Neural cell (in vitro differentiated cells): ENCODE measurements at regions not wholly inside any gene's neighbourhood (a gene's known extent, or its start where the extent isn't known, plus 50 kb on each side); places are given as distances from the start of the nearest gene placed in this dataset.

Experiments
- H2AFZ ChIP-seq: fragments of 200-600, 300-800 bp; sonication (generic), shearing (Covaris generic); 2 replicates; pipeline ENCODE4 v1.6.0; 2014; ENCODE audit warnings: low read depth, mild to moderate bottlenecking, antibody characterized with exemption, low read length, moderate library complexity
- H3F3A ChIP-seq: fragments of 200-600 bp; shearing (Covaris generic); 2 replicates; pipeline ENCODE4 v1.6.1; 2016; ENCODE audit warnings: mild to moderate bottlenecking, moderate library complexity, mixed read lengths, antibody characterized with exemption, low read length; ENCODE audit not compliant: insufficient read depth, poor library complexity, severe bottlenecking
- H3K27ac ChIP-seq: fragments of 200-600, 300-800 bp; sonication (generic), shearing (Covaris generic); 2 replicates; pipeline ENCODE4 v1.5.1; 2014; ENCODE audit warnings: mild to moderate bottlenecking, low read length, moderate library complexity
- H3K27me3 ChIP-seq: fragments of 300-800, 200-600 bp; sonication (generic), shearing (Covaris generic); 2 replicates; pipeline ENCODE4 v1.6.0; 2014; ENCODE audit warnings: mild to moderate bottlenecking, low read depth, low read length, moderate library complexity; ENCODE audit not compliant: insufficient read depth
- H3K36me3 ChIP-seq: fragments of 300-800, 200-600 bp; sonication (generic), shearing (Covaris generic); 2 replicates; pipeline ENCODE4 v1.5.1; 2014; ENCODE audit warnings: mild to moderate bottlenecking, antibody characterized with exemption, low read length, moderate library complexity; ENCODE audit not compliant: insufficient read depth
- H3K4me2 ChIP-seq: fragments of 300-800, 200-600 bp; sonication (generic), shearing (Covaris generic); 2 replicates; pipeline ENCODE4 v1.6.0; 2014; ENCODE audit warnings: mild to moderate bottlenecking, low read length
- H3K4me3 ChIP-seq: fragments of 300-800, 200-600 bp; sonication (generic), shearing (Covaris generic); 2 replicates; pipeline ENCODE4 v1.5.1; 2014; ENCODE audit warnings: mild to moderate bottlenecking, low read length, moderate library complexity
- H3K79me2 ChIP-seq: fragments of 200-600 bp; shearing (Covaris generic); replicated peaks from 2 replicates; pipeline ENCODE4 v1.6.0; 2014; ENCODE audit warnings: mild to moderate bottlenecking, low read length, moderate library complexity; ENCODE audit not compliant: insufficient read depth
- H3K9ac ChIP-seq: fragments of 300-800, 200-600 bp; sonication (generic), shearing (Covaris generic); 2 replicates; pipeline ENCODE4 v1.6.1; 2016; ENCODE audit warnings: mild to moderate bottlenecking, low read length, mixed read lengths
- H3K9me2 ChIP-seq: fragments of 200-600 bp; shearing (Covaris generic); 2 replicates; pipeline ENCODE4 v1.6.1; 2016; ENCODE audit warnings: mild to moderate bottlenecking, low read length, mixed read lengths; ENCODE audit not compliant: insufficient read depth
- H3K9me3 ChIP-seq: fragments of 200-600, 300-800 bp; sonication (generic), shearing (Covaris generic); 2 replicates; pipeline ENCODE4 v1.6.1; 2016; ENCODE audit warnings: mild to moderate bottlenecking, mixed run types, low read length, moderate library complexity, mixed read lengths
- H4K20me1 ChIP-seq: fragments of 200-600 bp; shearing (Covaris generic); 2 replicates; pipeline ENCODE4 v1.6.1; 2016; ENCODE audit warnings: mild to moderate bottlenecking, mixed run types; ENCODE audit not compliant: insufficient read depth
- CTCF ChIP-seq: fragments of 450-650 bp; IDR thresholded peaks from 2 replicates; pipeline ENCODE4 v1.5.1; 2014; ENCODE audit warnings: antibody characterized with exemption, mild to moderate bottlenecking, moderate library complexity; ENCODE audit not compliant: poor library complexity, severe bottlenecking
- EP300 ChIP-seq: fragments of 450-650 bp; conservative IDR thresholded peaks from 2 replicates; pipeline ENCODE4 v1.6.1; 2014; ENCODE audit warnings: antibody characterized with exemption, mild to moderate bottlenecking, moderate library complexity; ENCODE audit not compliant: poor library complexity, severe bottlenecking
- EZH2 ChIP-seq: fragments of 200-600, 300-800 bp; shearing (Covaris generic), sonication (generic); IDR thresholded peaks from 2 replicates; pipeline ENCODE4 v1.6.1; 2014; ENCODE audit warnings: antibody characterized with exemption, low read length, borderline replicate concordance, mild to moderate bottlenecking; ENCODE audit not compliant: insufficient read depth, poor library complexity, severe bottlenecking
- MXI1 ChIP-seq: fragments of 450-650 bp; conservative IDR thresholded peaks from 2 replicates; pipeline ENCODE4 v1.6.1; 2014; ENCODE audit warnings: antibody characterized with exemption, mild to moderate bottlenecking; ENCODE audit not compliant: poor library complexity, severe bottlenecking
- POLR2AphosphoS5 ChIP-seq: IDR thresholded peaks from 2 replicates; pipeline ENCODE4 v1.6.1; 2012
- RAD21 ChIP-seq: fragments of 450-650 bp; conservative IDR thresholded peaks from 2 replicates; pipeline ENCODE4 v1.6.1; 2014; ENCODE audit warnings: antibody characterized with exemption, mild to moderate bottlenecking, moderate library complexity
- SMC3 ChIP-seq: fragments of 450-650 bp; conservative IDR thresholded peaks from 2 replicates; pipeline ENCODE4 v1.6.1; 2014; ENCODE audit warnings: antibody characterized with exemption, mild to moderate bottlenecking, moderate library complexity; ENCODE audit not compliant: poor library complexity
- TAF1 ChIP-seq: IDR thresholded peaks from 2 replicates; pipeline ENCODE4 v1.6.1; 2012; ENCODE audit warnings: low read depth
- TF ChIP-seq, protein P1 (sequence below): IDR thresholded peaks from 2 replicates; pipeline ENCODE4 v1.6.1; 2012; ENCODE audit warnings: borderline replicate concordance

- H4K20me1 ChIP-seq = no peaks in the 10 kb centered on the region
- H3K27ac ChIP-seq = no peak overlapping the region
- no peaks in the 10 kb centered on the region for H3K9me3 ChIP-seq
- no peak overlapping the region for H2AFZ ChIP-seq
- no peaks in the 10 kb centered on the region for H3K36me3 ChIP-seq
- H3K4me3 ChIP-seq = no peak overlapping the region
- no peak overlapping the region for H3K9ac ChIP-seq
- no peaks in the 10 kb centered on the region for H3K9me2 ChIP-seq
- no peaks in the 10 kb centered on the region for H3K27me3 ChIP-seq
- H3K79me2 ChIP-seq = no peaks in the 10 kb centered on the region
- TF ChIP-seq CTCF (no peak), EP300 (no peak), TAF1 (no peak), SMC3 (no peak), RAD21 (no peak), MXI1 (no peak), POLR2AphosphoS5 (no peak), EZH2 (no peak)
- TF ChIP-seq, protein P1, sequence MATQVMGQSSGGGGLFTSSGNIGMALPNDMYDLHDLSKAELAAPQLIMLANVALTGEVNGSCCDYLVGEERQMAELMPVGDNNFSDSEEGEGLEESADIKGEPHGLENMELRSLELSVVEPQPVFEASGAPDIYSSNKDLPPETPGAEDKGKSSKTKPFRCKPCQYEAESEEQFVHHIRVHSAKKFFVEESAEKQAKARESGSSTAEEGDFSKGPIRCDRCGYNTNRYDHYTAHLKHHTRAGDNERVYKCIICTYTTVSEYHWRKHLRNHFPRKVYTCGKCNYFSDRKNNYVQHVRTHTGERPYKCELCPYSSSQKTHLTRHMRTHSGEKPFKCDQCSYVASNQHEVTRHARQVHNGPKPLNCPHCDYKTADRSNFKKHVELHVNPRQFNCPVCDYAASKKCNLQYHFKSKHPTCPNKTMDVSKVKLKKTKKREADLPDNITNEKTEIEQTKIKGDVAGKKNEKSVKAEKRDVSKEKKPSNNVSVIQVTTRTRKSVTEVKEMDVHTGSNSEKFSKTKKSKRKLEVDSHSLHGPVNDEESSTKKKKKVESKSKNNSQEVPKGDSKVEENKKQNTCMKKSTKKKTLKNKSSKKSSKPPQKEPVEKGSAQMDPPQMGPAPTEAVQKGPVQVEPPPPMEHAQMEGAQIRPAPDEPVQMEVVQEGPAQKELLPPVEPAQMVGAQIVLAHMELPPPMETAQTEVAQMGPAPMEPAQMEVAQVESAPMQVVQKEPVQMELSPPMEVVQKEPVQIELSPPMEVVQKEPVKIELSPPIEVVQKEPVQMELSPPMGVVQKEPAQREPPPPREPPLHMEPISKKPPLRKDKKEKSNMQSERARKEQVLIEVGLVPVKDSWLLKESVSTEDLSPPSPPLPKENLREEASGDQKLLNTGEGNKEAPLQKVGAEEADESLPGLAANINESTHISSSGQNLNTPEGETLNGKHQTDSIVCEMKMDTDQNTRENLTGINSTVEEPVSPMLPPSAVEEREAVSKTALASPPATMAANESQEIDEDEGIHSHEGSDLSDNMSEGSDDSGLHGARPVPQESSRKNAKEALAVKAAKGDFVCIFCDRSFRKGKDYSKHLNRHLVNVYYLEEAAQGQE = no peak
- no peak overlapping the region for H3K4me2 ChIP-seq
- no peaks in the 10 kb centered on the region for H3F3A ChIP-seq
Measured at GRCh38 chr5:12557012-12557411, 652.8 kb upstream of the CTNND2 start.

DNA sequence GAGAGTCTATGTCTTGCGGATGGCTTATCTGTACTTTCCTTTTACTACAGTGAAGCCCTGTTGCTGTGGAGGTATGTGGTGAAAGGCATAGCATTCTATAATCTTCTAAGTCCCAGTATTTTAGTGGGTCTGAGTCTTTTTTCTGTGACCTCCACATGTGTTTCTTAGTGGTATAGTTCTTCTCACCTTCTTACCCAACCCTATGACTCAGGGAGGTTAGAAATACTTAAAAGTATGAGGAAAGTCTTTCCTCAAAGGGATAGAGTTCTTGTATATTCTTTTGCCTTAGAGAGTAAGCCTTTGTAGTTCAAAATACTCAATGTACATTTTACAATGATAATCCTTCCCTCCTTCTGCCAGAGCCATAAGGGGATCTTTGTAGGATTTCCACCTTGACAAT is 621.9 kb upstream of the CTNND2 start:
- no peak overlapping the region for H3K9ac ChIP-seq
- H2AFZ ChIP-seq = no peak overlapping the region
- no peaks in the 10 kb centered on the region for H4K20me1 ChIP-seq
- no peak overlapping the region for H3K4me2 ChIP-seq
- no peaks in the 10 kb centered on the region for H3F3A ChIP-seq
- H3K79me2 ChIP-seq = no peaks in the 10 kb centered on the region
- no peaks in the 10 kb centered on the region for H3K27me3 ChIP-seq
- H3K4me3 ChIP-seq = no peak overlapping the region
- H3K27ac ChIP-seq = no peak overlapping the region
- H3K36me3 ChIP-seq = no peaks in the 10 kb centered on the region
- H3K9me3 ChIP-seq = no peaks in the 10 kb centered on the region
- no peaks in the 10 kb centered on the region for H3K9me2 ChIP-seq
- TF ChIP-seq POLR2AphosphoS5 (no peak), EP300 (no peak), SMC3 (no peak), TAF1 (no peak), MXI1 (no peak), RAD21 (no peak), CTCF (no peak)
